HCT116 (cell line): ENCODE measurements at regions not wholly inside any gene's neighbourhood (a gene's known extent, or its start where the extent isn't known, plus 50 kb on each side); places are given as distances from the start of the nearest gene placed in this dataset.

Experiments
- ATAC-seq: fragments of 200-7000 bp; cut with Tn5 transposase; 2 replicates; pipeline ENCODE4 v1.9.1; 2020; ENCODE audit warnings: mild to moderate bottlenecking, moderate library complexity
- BruUV-seq: library from RNA; stranded (reverse); fragments of 400-500 nt; replicated peaks from 2 replicates; lab custom pipeline; 2021; lab: Mats Ljungman, UMichigan
- CTCF ChIA-PET: fragments of 300-600 bp; sonication (Branson Sonifier 250); formaldehyde crosslinking; loops from one replicate; lab custom pipeline; 2021; ENCODE audit warnings: antibody characterized with exemption; lab: Charles Lee
- POLR2A ChIA-PET: fragments of 300-600, 350-600 bp; sonication (Branson Sonifier 250); formaldehyde crosslinking; loops from one replicate; lab custom pipeline; 2021; ENCODE audit warnings: antibody characterized with exemption; lab: Charles Lee
- RAD21 ChIA-PET, 2 experiments: fragments of 300-600 bp; sonication (Branson Sonifier 250); formaldehyde crosslinking; loops; one replicate each; lab custom pipeline; 2023; ENCODE audit warnings: low total read pairs in 2 of 2; ENCODE audit not compliant: uncharacterized antibody in 2 of 2, unreplicated experiment in 2 of 2, low non-redundant PET in 1 of 2; lab: Charles Lee
- DNase-seq: peaks from one replicate; pipeline ENCODE4 v3.0.0-alpha.2; 2010; ENCODE audit warnings: low read depth, low spot score
- H2AFZ ChIP-seq: fragments of 200-600 bp; shearing (Covaris generic), sonication (generic); 2 replicates; pipeline ENCODE4 v1.6.1; 2017; ENCODE audit warnings: low read depth, mixed run types, mixed read lengths, antibody characterized with exemption, low read length; ENCODE audit not compliant: poor library complexity, severe bottlenecking
- H3K27ac ChIP-seq: 2 replicates; pipeline ENCODE4 v1.5.1; 2012; ENCODE audit warnings: low read depth, low read length
- H3K27me3 ChIP-seq: fragments of 200-600 bp; sonication (generic); 2 replicates; pipeline ENCODE4 v1.6.1; 2016; ENCODE audit warnings: mixed run types, low read length, mixed read lengths; ENCODE audit not compliant: insufficient read depth
- H3K36me3 ChIP-seq, 2 experiments: fragments of 200-500 bp in 1 of 2; fragments of 200-600 bp in 1 of 2; sonication (Bioruptor generic) in 1 of 2; sonication (generic) in 1 of 2; 2 replicates each; pipeline versions ENCODE4 v1.5.1 to v1.6.1; 2014 to 2016; ENCODE audit warnings: low read length in 2 of 2, inconsistent platforms in 1 of 2, mixed read lengths in 1 of 2, mixed run types in 1 of 2; ENCODE audit not compliant: insufficient read depth in 2 of 2, control insufficient read depth in 1 of 2
- H3K4me1 ChIP-seq, 2 experiments: fragments of 200-600 bp in 1 of 2; sonication (generic) in 1 of 2; 2 replicates each; pipeline versions ENCODE4 v1.5.1 to v1.6.1; 2012 to 2017; ENCODE audit warnings: low read length in 2 of 2, inconsistent platforms in 1 of 2, mild to moderate bottlenecking in 1 of 2, mixed read lengths in 1 of 2, mixed run types in 1 of 2, moderate library complexity in 1 of 2; ENCODE audit not compliant: insufficient read depth in 2 of 2, control insufficient read depth in 1 of 2
- H3K4me2 ChIP-seq: fragments of 200-600 bp; sonication (generic); 2 replicates; pipeline ENCODE4 v1.6.1; 2017; ENCODE audit warnings: mixed run types, low read length, mixed read lengths
- H3K4me3 ChIP-seq, 2 experiments: fragments of 200-600 bp in 1 of 2; sonication (generic) in 1 of 2; replicated peaks in 1 of 2; 2 replicates each; pipeline ENCODE4 v1.5.1; 2011 to 2016; ENCODE audit warnings: low read length in 2 of 2, control low read depth in 1 of 2, low read depth in 1 of 2, mild to moderate bottlenecking in 1 of 2, mixed read lengths in 1 of 2, mixed run types in 1 of 2
- H3K79me2 ChIP-seq: fragments of 200-600 bp; sonication (generic); 2 replicates; pipeline ENCODE4 v1.6.1; 2017; ENCODE audit warnings: mild to moderate bottlenecking, mixed run types, low read length, moderate library complexity, mixed read lengths; ENCODE audit not compliant: insufficient read depth
- H3K9ac ChIP-seq: fragments of 200-600 bp; sonication (generic); 2 replicates; pipeline ENCODE4 v1.6.1; 2016; ENCODE audit warnings: low read length, mixed read lengths
- H3K9me2 ChIP-seq: fragments of 200-600 bp; sonication (generic), shearing (Covaris generic); 2 replicates; pipeline ENCODE4 v1.6.1; 2017; ENCODE audit warnings: mixed run types, mild to moderate bottlenecking, moderate library complexity; ENCODE audit not compliant: insufficient read depth
- H3K9me3 ChIP-seq, 2 experiments: fragments of 200-500 bp in 1 of 2; fragments of 200-600 bp in 1 of 2; sonication (Bioruptor generic) in 1 of 2; sonication (generic) in 1 of 2; 2 replicates each; pipeline ENCODE4 v1.6.1; 2014 to 2017; ENCODE audit warnings: low read length in 2 of 2, mixed read lengths in 2 of 2, inconsistent platforms in 1 of 2, low read depth in 1 of 2, mild to moderate bottlenecking in 1 of 2, mixed run types in 1 of 2, moderate library complexity in 1 of 2; ENCODE audit not compliant: control insufficient read depth in 1 of 2, insufficient read depth in 1 of 2
- H4K20me1 ChIP-seq: fragments of 200-600 bp; sonication (generic), shearing (Covaris generic); 2 replicates; pipeline ENCODE4 v1.6.1; 2017; ENCODE audit warnings: mixed run types, mild to moderate bottlenecking, moderate library complexity; ENCODE audit not compliant: insufficient read depth
- ATF3 ChIP-seq: IDR thresholded peaks from 2 replicates; pipeline ENCODE4 v1.6.1; 2012
- CTCF ChIP-seq, 3 experiments: fragments of 200-600 bp in 1 of 3; sonication (generic) in 1 of 3; IDR thresholded peaks in 2 of 3; conservative IDR thresholded peaks in 1 of 3; 2 replicates each; pipeline ENCODE4 v1.5.1; 2012 to 2017; ENCODE audit warnings: low read depth in 2 of 3, low read length in 2 of 3, antibody characterized with exemption in 1 of 3, borderline replicate concordance in 1 of 3, control low read depth in 1 of 3, mild to moderate bottlenecking in 1 of 3, mixed read lengths in 1 of 3, mixed run types in 1 of 3, moderate library complexity in 1 of 3; ENCODE audit not compliant: insufficient read depth in 1 of 3
- EGR1 ChIP-seq: IDR thresholded peaks from 2 replicates; pipeline ENCODE4 v1.6.1; 2012; ENCODE audit warnings: low read depth
- ELF1 ChIP-seq: IDR thresholded peaks from 2 replicates; pipeline ENCODE4 v1.6.1; 2012; ENCODE audit warnings: low read depth, borderline replicate concordance
- EZH2 ChIP-seq: fragments of 200-600 bp; sonication (generic); IDR thresholded peaks from 2 replicates; pipeline ENCODE4 v1.6.1; 2017; ENCODE audit warnings: antibody characterized with exemption, mixed run types
- EZH2phosphoT487 ChIP-seq: fragments of 200-600 bp; IDR thresholded peaks from 2 replicates; pipeline ENCODE4 v1.6.1; 2018; ENCODE audit warnings: antibody characterized with exemption, borderline replicate concordance
- MAX ChIP-seq: IDR thresholded peaks from 2 replicates; pipeline ENCODE4 v1.6.1; 2012
- POLR2A ChIP-seq: IDR thresholded peaks from 2 replicates; pipeline ENCODE4 v1.7.0; 2011; ENCODE audit warnings: borderline replicate concordance; ENCODE audit not compliant: insufficient read depth, insufficient read length; ENCODE audit errors: extremely low read depth
- POLR2AphosphoS5 ChIP-seq: IDR thresholded peaks from 2 replicates; pipeline ENCODE4 v1.6.1; 2011; ENCODE audit warnings: mild to moderate bottlenecking, low read depth, low read length, moderate library complexity
- RAD21 ChIP-seq: IDR thresholded peaks from 2 replicates; pipeline ENCODE4 v1.6.1; 2012; ENCODE audit warnings: low read depth, mild to moderate bottlenecking
- SIN3A ChIP-seq: IDR thresholded peaks from 2 replicates; pipeline ENCODE4 v1.6.1; 2012; ENCODE audit warnings: low read depth
- SP1 ChIP-seq: IDR thresholded peaks from 2 replicates; pipeline ENCODE4 v1.6.1; 2012; ENCODE audit warnings: low read depth
- SRF ChIP-seq: IDR thresholded peaks from 2 replicates; pipeline ENCODE4 v1.6.1; 2012; ENCODE audit warnings: low read depth
- YY1 ChIP-seq: IDR thresholded peaks from 2 replicates; pipeline ENCODE4 v1.6.1; 2011; ENCODE audit warnings: low read length, low read depth, moderate library complexity, mild to moderate bottlenecking; ENCODE audit not compliant: insufficient replicate concordance; ENCODE audit errors: extremely low read depth
- ZBTB33 ChIP-seq: IDR thresholded peaks from 2 replicates; pipeline ENCODE4 v1.6.1; 2011; ENCODE audit warnings: mild to moderate bottlenecking, low read length, moderate library complexity; ENCODE audit not compliant: insufficient replicate concordance; ENCODE audit errors: extremely low read depth
- ZFX ChIP-seq: fragments of 450-650 bp; IDR thresholded peaks from 2 replicates; pipeline ENCODE4 v1.6.1; 2017
- ZNF274 ChIP-seq: fragments of 200-500 bp; sonication (Bioruptor generic); IDR thresholded peaks from 2 replicates; pipeline ENCODE4 v1.6.1; 2014; ENCODE audit warnings: mild to moderate bottlenecking, low read depth, low read length, inconsistent platforms
- intact Hi-C: fragments of 100-400 bp; cut with micrococcal nuclease; formaldehyde crosslinking; loops from 2 replicates; pipeline ENCODE4 v1.10.0; 2022

- Histone ChIP-seq H3K36me3 (no peaks in the 10 kb centered on the region), H3K27ac (no peak overlapping the region), H3K4me2 (no peak overlapping the region), H3K9me3 (0 out of 4 replicates have a peak, but pooled peaks cover 0 to 4% of the 10 kb centered on the region in 2 experiments), H3K79me2 (no peaks in the 10 kb centered on the region), H3K4me3 (no peak overlapping the region), H2AFZ (no peak overlapping the region), H3K9ac (no peak overlapping the region), H3K27me3 (no peaks in the 10 kb centered on the region), H4K20me1 (no peaks in the 10 kb centered on the region), H3K9me2 (peaks cover 2% of the 10 kb centered on the region; the same call in 1 of the 2 replicates), H3K4me1 (no peaks in the 10 kb centered on the region)
- TF ChIP-seq ZBTB33: no peak
- TF ChIP-seq ZFX: no peak
- TF ChIP-seq MAX: no peak
- no peak for TF ChIP-seq YY1
- TF ChIP-seq SIN3A: no peak
- no peak for TF ChIP-seq POLR2A
- no peak for TF ChIP-seq ELF1
- TF ChIP-seq SRF: no peak
- TF ChIP-seq EGR1: no peak
- no peak for TF ChIP-seq SP1
- TF ChIP-seq EZH2: no peak
- no peak for TF ChIP-seq ATF3
- no peak for TF ChIP-seq CTCF (IDR thresholded peaks at IDR 0.05 in 2 of 3, conservative IDR thresholded peaks at IDR 0.05 in 1 of 3; ENCODE audit: borderline replicate concordance in 1 of 3, insufficient read depth in 1 of 3, low read depth in 2 of 3, low read length in 2 of 3)
- TF ChIP-seq EZH2phosphoT487: no peak
- no peak for TF ChIP-seq POLR2AphosphoS5
- no peak for TF ChIP-seq RAD21
- no peak for TF ChIP-seq ZNF274
- ChIA-PET POLR2A (no interaction called here), RAD21 (no interaction called here), CTCF (no interaction called here)
- intact Hi-C loops: no loop called here
- ATAC-seq: no peak
- no peak for DNase-seq
- no TSS peak for BruUV-seq
These were observed 145.5 kb upstream of the IGF1 start for GRCh38 chr12:102625819-102626218.
